Esophagus muscularis mucosa (tissue), 4 donors: ENCODE measurements at regions not wholly inside any gene's neighbourhood (a gene's known extent, or its start where the extent isn't known, plus 50 kb on each side); places are given as distances from the start of the nearest gene placed in this dataset.

Experiments
- DNase-seq: peaks from one replicate; pipeline ENCODE4 v3.0.0-alpha.2; 2017; ENCODE audit errors: extremely low spot score
- H3K27ac ChIP-seq, 4 donors: fragments of 200-600 bp; sonication (generic); replicated peaks in 1 of 4; 1 replicate in 3 of 4; 2 replicates in 1 of 4; pipeline ENCODE4 v1.5.1; 2016 to 2019; ENCODE audit warnings: mild to moderate bottlenecking in 1 of 4
- H3K27me3 ChIP-seq, 4 donors: fragments of 200-600 bp; sonication (generic); one replicate each; pipeline versions ENCODE4 v1.5.1 to v1.6.0; 2016 to 2019
- H3K36me3 ChIP-seq, 4 donors: fragments of 200-600 bp; sonication (generic); one replicate each; pipeline ENCODE4 v1.5.1; 2016 to 2019
- H3K4me1 ChIP-seq, 4 donors: fragments of 200-600 bp; sonication (generic); one replicate each; pipeline ENCODE4 v1.5.1; 2016 to 2019
- H3K4me3 ChIP-seq, 4 donors: fragments of 200-600 bp; sonication (generic); 1 replicate in 2 of 4; 2 replicates in 2 of 4; pipeline ENCODE4 v1.5.1; 2016 to 2019; ENCODE audit warnings: mild to moderate bottlenecking in 4 of 4, moderate library complexity in 1 of 4
- H3K9me3 ChIP-seq, 4 donors: fragments of 200-600 bp; sonication (generic); 1 replicate in 3 of 4; 2 replicates in 1 of 4; pipeline ENCODE4 v1.5.1; 2016 to 2019
- EP300 ChIP-seq: sonication (generic); formaldehyde crosslinking; IDR thresholded peaks from one replicate; pipeline ENCODE4 v1.6.1; 2017; ENCODE audit warnings: antibody characterized with exemption
- POLR2A ChIP-seq: fragments of 450-650 bp; IDR thresholded peaks from one replicate; pipeline ENCODE4 v1.6.1; 2017; ENCODE audit warnings: antibody characterized with exemption, moderate library complexity, mild to moderate bottlenecking, low read depth
- POLR2AphosphoS5 ChIP-seq, 2 donors: sonication (generic); formaldehyde crosslinking; IDR thresholded peaks; one replicate each; pipeline ENCODE4 v1.6.1; 2017; ENCODE audit warnings: antibody characterized with exemption in 2 of 2
- WGBS: methylation state at CpG from one replicate; pipeline ENCODE4 v1.1.5; 2018; 5-methylcytosine and 5-hydroxymethylcytosine counted together
- intact Hi-C: fragments of 100-400 bp; cut with DNase I; formaldehyde crosslinking; loops from one replicate; pipeline ENCODE4 v1.15.1; 2023
- TF ChIP-seq, protein P1 (sequence below), 3 experiments: fragments of 200-600 bp in 2 of 3; fragments of 450-650 bp in 1 of 3; sonication (generic) in 2 of 3; IDR thresholded peaks; one replicate each; pipeline ENCODE4 v1.5.1; 2017 to 2019; ENCODE audit warnings: antibody characterized with exemption in 3 of 3, mild to moderate bottlenecking in 2 of 3, moderate library complexity in 1 of 3

DNA sequence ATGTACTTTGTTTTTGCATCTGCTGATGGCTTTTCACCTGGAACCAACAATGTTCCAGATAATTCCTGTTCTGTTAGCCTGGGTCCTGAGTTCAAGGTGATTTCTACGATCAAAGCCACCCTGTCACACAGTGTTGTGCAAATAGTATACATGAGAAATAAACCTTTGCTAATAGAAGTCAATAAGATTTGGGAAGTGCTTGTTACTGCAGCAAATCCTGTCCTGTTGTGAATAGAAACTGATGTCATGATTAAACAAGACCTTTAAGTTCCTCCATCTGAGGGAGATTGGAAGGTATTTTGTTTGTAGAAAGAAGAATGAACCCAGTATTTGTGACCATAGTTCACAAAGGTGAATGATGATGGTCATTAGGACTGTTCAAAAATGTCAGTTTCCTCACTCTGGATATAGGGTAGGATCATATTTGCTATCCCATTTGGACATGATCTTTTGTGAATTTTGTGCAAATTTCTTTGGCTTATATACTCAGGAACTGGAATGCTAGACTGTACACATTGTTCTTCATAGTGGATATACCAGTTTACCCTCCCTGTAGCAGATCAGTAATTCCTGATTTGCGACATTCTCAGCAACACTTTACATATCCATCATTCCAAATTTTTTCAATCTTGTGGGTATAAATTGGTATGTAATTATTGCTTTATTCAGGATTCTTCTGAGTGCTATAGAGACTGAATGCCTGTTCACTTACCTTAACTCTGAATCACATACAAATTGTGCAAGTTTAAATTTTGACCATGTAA, 428.5 kb downstream of the METTL15 start:
- intact Hi-C loops, result no loop called here
- H3K27me3 ChIP-seq, result no peaks in the 10 kb centered on the region
- H3K27ac ChIP-seq, result no peak overlapping the region
- 93% methylated on average over 2 of the region's 2 CpGs for WGBS
- H3K4me3 ChIP-seq, result no peak overlapping the region
- no peak for DNase-seq
- H3K9me3 ChIP-seq, result no peaks in the 10 kb centered on the region
- no peaks in the 10 kb centered on the region for H3K4me1 ChIP-seq
- H3K36me3 ChIP-seq, result no peaks in the 10 kb centered on the region
- TF ChIP-seq, protein P1, sequence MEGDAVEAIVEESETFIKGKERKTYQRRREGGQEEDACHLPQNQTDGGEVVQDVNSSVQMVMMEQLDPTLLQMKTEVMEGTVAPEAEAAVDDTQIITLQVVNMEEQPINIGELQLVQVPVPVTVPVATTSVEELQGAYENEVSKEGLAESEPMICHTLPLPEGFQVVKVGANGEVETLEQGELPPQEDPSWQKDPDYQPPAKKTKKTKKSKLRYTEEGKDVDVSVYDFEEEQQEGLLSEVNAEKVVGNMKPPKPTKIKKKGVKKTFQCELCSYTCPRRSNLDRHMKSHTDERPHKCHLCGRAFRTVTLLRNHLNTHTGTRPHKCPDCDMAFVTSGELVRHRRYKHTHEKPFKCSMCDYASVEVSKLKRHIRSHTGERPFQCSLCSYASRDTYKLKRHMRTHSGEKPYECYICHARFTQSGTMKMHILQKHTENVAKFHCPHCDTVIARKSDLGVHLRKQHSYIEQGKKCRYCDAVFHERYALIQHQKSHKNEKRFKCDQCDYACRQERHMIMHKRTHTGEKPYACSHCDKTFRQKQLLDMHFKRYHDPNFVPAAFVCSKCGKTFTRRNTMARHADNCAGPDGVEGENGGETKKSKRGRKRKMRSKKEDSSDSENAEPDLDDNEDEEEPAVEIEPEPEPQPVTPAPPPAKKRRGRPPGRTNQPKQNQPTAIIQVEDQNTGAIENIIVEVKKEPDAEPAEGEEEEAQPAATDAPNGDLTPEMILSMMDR (IDR thresholded peaks at IDR 0.05), result no peak
- TF ChIP-seq POLR2AphosphoS5 (IDR thresholded peaks at IDR 0.05) (no peak), EP300 (no peak), POLR2A (no peak)

DNA sequence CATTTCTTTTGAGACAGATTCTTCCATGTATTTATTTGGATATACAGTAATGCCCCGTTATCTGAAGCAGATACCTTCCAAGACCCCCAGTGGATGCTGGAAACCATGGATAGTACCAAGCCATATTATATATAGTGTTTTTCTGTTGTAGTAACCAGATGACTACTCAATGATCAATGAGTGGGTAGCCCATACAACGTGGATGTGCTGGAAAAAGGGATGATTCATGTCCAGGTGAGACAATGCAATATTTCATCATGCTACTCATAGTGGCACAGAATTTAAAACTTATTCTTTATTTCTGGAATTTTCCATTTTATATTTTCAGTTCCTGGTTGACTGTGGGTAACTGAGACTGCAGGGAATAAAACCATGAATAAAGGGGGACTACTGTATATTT, 427.5 kb downstream of the METTL15 start:
- no peak overlapping the region for H3K27ac ChIP-seq
- H3K9me3 ChIP-seq, result no peaks in the 10 kb centered on the region
- no peak overlapping the region for H3K4me3 ChIP-seq
- TF ChIP-seq, protein P1 (IDR thresholded peaks at IDR 0.05), result no peak
- TF ChIP-seq POLR2A (no peak), EP300 (no peak), POLR2AphosphoS5 (IDR thresholded peaks at IDR 0.05) (no peak)
- intact Hi-C loops, result no loop called here
- 68% methylated on average over 2 of the region's 2 CpGs for WGBS
- no peaks in the 10 kb centered on the region for H3K4me1 ChIP-seq
- no peaks in the 10 kb centered on the region for H3K27me3 ChIP-seq
- no peaks in the 10 kb centered on the region for H3K36me3 ChIP-seq
- DNase-seq, result no peak

DNA sequence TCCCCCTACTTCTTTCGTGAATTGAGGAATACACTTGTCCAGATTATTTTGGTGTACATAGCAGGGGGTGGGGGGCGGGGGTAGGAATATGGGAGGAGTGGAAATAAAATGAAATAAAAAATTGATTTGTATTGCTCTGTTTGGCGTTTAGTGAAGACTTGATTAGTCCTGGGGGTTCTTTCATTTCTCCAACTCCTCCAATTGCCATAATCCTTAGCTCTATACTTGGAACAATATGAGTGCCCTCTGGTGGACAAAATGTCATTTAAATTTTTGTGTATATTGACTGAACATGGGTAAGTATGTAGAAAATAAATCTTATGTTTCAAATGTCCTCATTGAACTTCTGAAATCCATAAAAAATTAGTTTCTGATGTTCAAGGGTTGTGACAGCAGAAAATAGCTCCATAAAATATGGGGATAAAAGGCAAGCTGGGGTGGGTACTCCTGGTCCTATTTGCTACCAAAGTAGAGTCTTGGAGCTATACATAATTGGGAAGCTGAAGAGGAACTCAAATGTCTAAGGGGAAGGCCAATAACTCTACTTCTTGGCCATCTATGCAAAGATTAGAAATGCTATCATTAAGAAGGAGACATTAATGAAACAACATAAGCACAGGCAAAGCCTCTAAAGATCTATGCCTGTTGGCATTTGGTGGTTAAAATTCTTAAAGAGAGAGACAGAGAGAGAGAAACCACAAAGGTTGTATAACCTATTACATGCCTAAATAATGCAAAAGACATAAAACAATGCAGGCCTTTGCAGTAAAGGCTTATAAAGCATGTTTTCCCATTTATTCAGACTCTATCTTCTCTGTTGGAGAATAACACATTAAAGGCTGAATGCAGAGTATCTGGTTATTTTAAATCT, 421.6 kb downstream of the METTL15 start:
- Histone ChIP-seq H3K36me3 (no peaks in the 10 kb centered on the region), H3K9me3 (peaks cover 0 to 22% (median 8%) of the 10 kb centered on the region in 4 donors), H3K4me1 (no peaks in the 10 kb centered on the region), H3K27me3 (no peaks in the 10 kb centered on the region), H3K27ac (no peak overlapping the region), H3K4me3 (no peak overlapping the region)
- no peak for DNase-seq
- intact Hi-C loops, result no loop called here
- TF ChIP-seq POLR2A, result no peak
- TF ChIP-seq, protein P1 (IDR thresholded peaks at IDR 0.05), result peak in 2 of 3 experiments; percentile 13 to 19
- WGBS, result 55% methylated on average over 3 of the region's 3 CpGs

DNA sequence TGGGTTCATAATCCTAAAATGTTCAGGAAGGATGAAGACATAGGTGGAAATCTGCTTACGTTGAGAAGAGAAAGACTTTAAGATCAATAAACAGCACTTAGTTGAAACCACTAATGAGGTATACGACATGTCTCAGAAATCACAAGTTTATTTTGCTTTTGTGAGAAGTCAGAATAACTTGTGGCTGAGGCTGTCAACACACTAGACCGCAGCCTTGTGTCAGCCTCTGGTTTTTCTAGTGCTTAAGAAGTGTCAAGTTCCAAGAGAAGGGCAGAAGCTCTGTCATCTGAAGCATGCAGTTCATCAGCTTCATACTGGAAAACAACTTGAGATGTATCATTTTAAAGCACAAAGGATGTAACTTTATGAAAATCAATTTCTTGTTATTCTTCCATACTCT, 420.9 kb downstream of the METTL15 start:
- no peaks in the 10 kb centered on the region for H3K4me1 ChIP-seq
- TF ChIP-seq, protein P1 (IDR thresholded peaks at IDR 0.05), result no peak
- TF ChIP-seq POLR2A, result no peak
- no peak overlapping the region for H3K27ac ChIP-seq
- H3K4me3 ChIP-seq, result no peak overlapping the region
- H3K9me3 ChIP-seq, result peaks cover 0 to 22% (median 8%) of the 10 kb centered on the region in 4 donors
- no peaks in the 10 kb centered on the region for H3K27me3 ChIP-seq
- no peak for DNase-seq
- intact Hi-C loops, result no loop called here
- no peaks in the 10 kb centered on the region for H3K36me3 ChIP-seq
- whole genome bisulfite sequencing, result 70% methylated on average over 3 of the region's 3 CpGs
